ENCODE measurements at regions not wholly inside any gene's neighbourhood (a gene's known extent, or its start where the extent isn't known, plus 50 kb on each side); places are given as distances from the start of the nearest gene placed in this dataset.

DNA sequence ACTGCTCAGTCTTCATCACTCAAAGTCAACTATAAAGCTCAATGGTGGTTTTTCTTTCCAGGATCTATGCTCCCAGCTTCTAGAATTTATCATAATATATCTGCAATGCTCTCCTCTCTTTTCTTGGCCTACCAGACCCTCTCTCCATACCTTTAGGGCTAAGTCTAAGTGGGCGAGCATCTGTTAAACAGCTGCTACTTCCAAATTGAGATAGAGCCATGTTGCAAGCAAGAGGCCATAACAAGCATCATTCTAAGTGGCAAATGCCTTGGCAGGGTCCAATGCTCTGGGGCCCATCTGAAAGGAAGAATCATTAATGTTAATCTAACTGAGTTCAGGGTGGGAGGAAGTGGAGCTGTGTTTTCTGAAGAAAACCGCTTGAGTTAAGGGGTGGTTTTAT is 324.0 kb downstream of the TLR4 start:
- TF ChIP-seq POLR2A (IDR thresholded peaks at IDR 0.05): no peak
- TF ChIP-seq, protein P1, sequence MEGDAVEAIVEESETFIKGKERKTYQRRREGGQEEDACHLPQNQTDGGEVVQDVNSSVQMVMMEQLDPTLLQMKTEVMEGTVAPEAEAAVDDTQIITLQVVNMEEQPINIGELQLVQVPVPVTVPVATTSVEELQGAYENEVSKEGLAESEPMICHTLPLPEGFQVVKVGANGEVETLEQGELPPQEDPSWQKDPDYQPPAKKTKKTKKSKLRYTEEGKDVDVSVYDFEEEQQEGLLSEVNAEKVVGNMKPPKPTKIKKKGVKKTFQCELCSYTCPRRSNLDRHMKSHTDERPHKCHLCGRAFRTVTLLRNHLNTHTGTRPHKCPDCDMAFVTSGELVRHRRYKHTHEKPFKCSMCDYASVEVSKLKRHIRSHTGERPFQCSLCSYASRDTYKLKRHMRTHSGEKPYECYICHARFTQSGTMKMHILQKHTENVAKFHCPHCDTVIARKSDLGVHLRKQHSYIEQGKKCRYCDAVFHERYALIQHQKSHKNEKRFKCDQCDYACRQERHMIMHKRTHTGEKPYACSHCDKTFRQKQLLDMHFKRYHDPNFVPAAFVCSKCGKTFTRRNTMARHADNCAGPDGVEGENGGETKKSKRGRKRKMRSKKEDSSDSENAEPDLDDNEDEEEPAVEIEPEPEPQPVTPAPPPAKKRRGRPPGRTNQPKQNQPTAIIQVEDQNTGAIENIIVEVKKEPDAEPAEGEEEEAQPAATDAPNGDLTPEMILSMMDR (IDR thresholded peaks at IDR 0.05): no peak
- H3K27ac ChIP-seq: no peak overlapping the region
- 86 to 96% (median 89%) methylated on average over 2 of the region's 2 CpGs for WGBS, 4 donors

DNA sequence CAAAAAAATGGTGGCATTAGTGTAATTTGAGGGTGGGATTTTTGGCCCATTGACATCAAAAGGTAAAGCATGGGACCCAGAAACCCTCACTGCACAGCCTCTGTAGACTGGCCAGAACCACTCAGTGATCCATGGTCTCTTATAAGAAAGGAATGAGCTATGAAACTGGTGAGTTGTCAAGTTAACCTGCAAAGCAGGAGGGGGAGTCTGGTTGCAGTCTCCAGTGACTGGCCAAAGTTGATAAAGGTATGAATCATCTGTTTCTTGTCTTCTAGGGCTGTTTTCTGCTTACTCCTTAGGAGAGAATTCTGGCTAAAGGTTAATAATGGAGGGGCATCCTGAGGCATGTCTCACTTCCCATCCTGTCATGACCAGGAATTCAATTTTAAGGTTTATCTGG is 325.2 kb downstream of the TLR4 start:
- Histone ChIP-seq H3K27me3 (no peaks in the 10 kb centered on the region), H3K4me1 (no peaks in the 10 kb centered on the region), H3K9me3 (peaks cover 0 to 4% (median 0%) of the 10 kb centered on the region in 12 donors), H3K36me3 (no peaks in the 10 kb centered on the region), H3K4me3 (no peak overlapping the region), H3K27ac (no peak overlapping the region)
- no peak for TF ChIP-seq POLR2A (IDR thresholded peaks at IDR 0.05)
- TF ChIP-seq, protein P1 (IDR thresholded peaks at IDR 0.05): no peak
- ATAC-seq: no peak
- DNase-seq: no peak
- intact Hi-C loops (cut with DNase I): no loop called here

More for the DNA sequence above, 324.0 kb downstream of the TLR4 start:
- Histone ChIP-seq H3K4me1 (no peaks in the 10 kb centered on the region), H3K27me3 (no peaks in the 10 kb centered on the region), H3K4me3 (no peak overlapping the region), H3K9me3 (peaks cover 0 to 4% (median 0%) of the 10 kb centered on the region in 12 donors), H3K36me3 (no peaks in the 10 kb centered on the region)
- intact Hi-C loops (cut with DNase I): no loop called here
- no peak for DNase-seq
- no peak for ATAC-seq

DNA sequence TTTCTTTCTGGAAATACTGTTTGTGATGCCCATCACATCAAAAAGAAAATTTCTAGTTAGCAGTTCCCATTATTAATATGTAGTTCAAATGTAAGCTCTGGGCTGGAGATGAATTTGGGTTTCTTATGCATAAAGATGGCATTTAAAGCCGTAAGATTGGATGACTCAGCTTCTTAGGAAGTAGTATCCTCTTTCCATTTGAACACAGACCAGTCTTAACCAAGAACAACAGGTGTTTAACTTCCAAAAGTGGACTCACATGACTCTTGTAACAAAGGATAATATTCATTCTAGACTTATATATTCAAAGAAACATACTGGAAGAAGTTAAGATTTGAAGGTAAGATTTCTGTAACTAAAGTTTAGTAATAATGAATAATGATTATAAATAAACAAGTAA is 330.5 kb downstream of the TLR4 start:
- no peaks in the 10 kb centered on the region for H3K36me3 ChIP-seq
- WGBS, 4 donors: 48 to 64% (median 60%) methylated on average over 1 of the region's 1 CpG
- no peak for ATAC-seq
- no peak overlapping the region for H3K4me3 ChIP-seq
- intact Hi-C loops (cut with DNase I): no loop called here
- no peaks in the 10 kb centered on the region for H3K27me3 ChIP-seq
- TF ChIP-seq, protein P1 (IDR thresholded peaks at IDR 0.05): no peak
- TF ChIP-seq POLR2A (IDR thresholded peaks at IDR 0.05): no peak
- no peak overlapping the region for H3K27ac ChIP-seq
- no peaks in the 10 kb centered on the region for H3K9me3 ChIP-seq
- DNase-seq: no peak
- no peaks in the 10 kb centered on the region for H3K4me1 ChIP-seq

DNA sequence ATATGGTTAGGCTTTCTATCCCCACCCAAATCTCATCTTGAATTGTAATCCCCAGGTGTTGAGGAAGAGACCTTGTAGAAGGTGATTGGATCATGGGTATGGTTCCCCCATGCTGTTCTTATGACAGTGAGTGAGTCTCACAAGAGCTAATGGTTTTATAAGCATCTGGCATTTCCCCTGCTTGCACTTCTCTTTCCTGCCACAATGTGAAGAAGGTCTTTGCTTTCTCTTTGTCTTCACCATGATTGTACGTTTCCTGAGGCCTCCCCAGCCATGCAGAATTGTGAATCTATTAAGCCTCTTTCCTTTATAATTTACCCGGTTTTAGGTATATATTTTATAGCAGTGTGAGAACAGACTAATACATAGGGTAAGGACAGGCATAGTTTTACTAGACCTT is 334.5 kb downstream of the TLR4 start:
- intact Hi-C loops (cut with DNase I): no loop called here
- TF ChIP-seq, protein P1 (IDR thresholded peaks at IDR 0.05): no peak
- no peak for TF ChIP-seq POLR2A (IDR thresholded peaks at IDR 0.05)
- Histone ChIP-seq H3K27me3 (no peaks in the 10 kb centered on the region), H3K4me1 (no peaks in the 10 kb centered on the region), H3K36me3 (no peaks in the 10 kb centered on the region), H3K4me3 (no peak overlapping the region), H3K9me3 (peaks cover 0 to 4% (median 0%) of the 10 kb centered on the region in 12 donors), H3K27ac (no peak overlapping the region)
- DNase-seq (no peak), ATAC-seq (no peak)
- 44 to 48% (median 46%) methylated on average over 2 of the region's 2 CpGs for WGBS, 4 donors
